HG02642 (cell line): ENCODE measurements at regions not wholly inside any gene's neighbourhood (a gene's known extent, or its start where the extent isn't known, plus 50 kb on each side); places are given as distances from the start of the nearest gene placed in this dataset.
"Not testable (repeated sequence)": the region's sequence is repeated elsewhere in the genome, so short reads cannot be mapped to it uniquely, and the experiment has no call there.

ENCODE experiments used
- ATAC-seq: cut with Tn5 transposase; IDR thresholded peaks from one replicate; pipeline ENCODE4 v1.9.1; 2021; ENCODE audit warnings: mild to moderate bottlenecking; ENCODE audit not compliant: unreplicated experiment, poor library complexity

- ATAC-seq, result no peak
These were observed 278.5 kb upstream of the ONECUT1 start for GRCh38 chr15:53068636-53069035.

GRCh38 chr15:53059273-53060043 lies 269.3 kb upstream of the ONECUT1 start:
- ATAC-seq, result no peak

GRCh38 chr15:53046153-53046790 lies 256.1 kb upstream of the ONECUT1 start:
- no peak for ATAC-seq

GRCh38 chr15:53038655-53038941 lies 248.5 kb upstream of the ONECUT1 start:
- no peak for ATAC-seq

GRCh38 chr15:53037904-53038654 lies 247.9 kb upstream of the ONECUT1 start:
- ATAC-seq, result no peak

- ATAC-seq, result no peak
These were observed 246.5 kb upstream of the ONECUT1 start for GRCh38 chr15:53036641-53037040.

- no peak for ATAC-seq
These were observed 244.7 kb upstream of the ONECUT1 start for GRCh38 chr15:53034767-53035245.

GRCh38 chr15:53033709-53034108 lies 243.6 kb upstream of the ONECUT1 start:
- ATAC-seq, result no peak

- ATAC-seq, result no peak
These were observed 241.3 kb upstream of the ONECUT1 start for GRCh38 chr15:53031469-53031868.

- no peak for ATAC-seq
These were observed 232.7 kb upstream of the ONECUT1 start for GRCh38 chr15:53022788-53023187.

GRCh38 chr15:53013329-53013728 lies 223.2 kb upstream of the ONECUT1 start:
- no peak for ATAC-seq

- not testable (repeated sequence) for ATAC-seq
These were observed 221.6 kb upstream of the ONECUT1 start for GRCh38 chr15:53011779-53012178.

- ATAC-seq, result no peak
These were observed 219.0 kb upstream of the ONECUT1 start for GRCh38 chr15:53009093-53009492.

GRCh38 chr15:53000409-53000808 lies 210.3 kb upstream of the ONECUT1 start:
- no peak for ATAC-seq

- no peak for ATAC-seq
These were observed 207.0 kb upstream of the ONECUT1 start for GRCh38 chr15:52997123-52997522.

GRCh38 chr15:52994290-52994689 lies 204.2 kb upstream of the ONECUT1 start:
- no peak for ATAC-seq

- ATAC-seq, result no peak
These were observed 194.4 kb upstream of the ONECUT1 start for GRCh38 chr15:52984507-52984906.

GRCh38 chr15:52980446-52980845 lies 190.3 kb upstream of the ONECUT1 start:
- ATAC-seq, result no peak

- ATAC-seq, result no peak
These were observed 186.5 kb upstream of the ONECUT1 start for GRCh38 chr15:52976516-52977075.

GRCh38 chr15:52975941-52976449 lies 185.9 kb upstream of the ONECUT1 start:
- no peak for ATAC-seq

- no peak for ATAC-seq
These were observed 173.7 kb upstream of the ONECUT1 start for GRCh38 chr15:52963865-52964264.
